NCI-H1694 (cell line): ENCODE measurements at regions not wholly inside any gene's neighbourhood (a gene's known extent, or its start where the extent isn't known, plus 50 kb on each side); places are given as distances from the start of the nearest gene placed in this dataset.

ENCODE experiments used
- DNase-seq: peaks from one replicate; lab custom pipeline; 2025; lab: John Stamatoyannopoulos, UW

- no peak for DNase-seq
Observed at GRCh38 chr14:97206916-97207315, 409.7 kb downstream of the VRK1 start.

- no peak for DNase-seq
Observed at GRCh38 chr14:97210202-97210601, 413.0 kb downstream of the VRK1 start.

GRCh38 chr14:97212399-97212798 lies 415.2 kb downstream of the VRK1 start:
- no peak for DNase-seq

DNA sequence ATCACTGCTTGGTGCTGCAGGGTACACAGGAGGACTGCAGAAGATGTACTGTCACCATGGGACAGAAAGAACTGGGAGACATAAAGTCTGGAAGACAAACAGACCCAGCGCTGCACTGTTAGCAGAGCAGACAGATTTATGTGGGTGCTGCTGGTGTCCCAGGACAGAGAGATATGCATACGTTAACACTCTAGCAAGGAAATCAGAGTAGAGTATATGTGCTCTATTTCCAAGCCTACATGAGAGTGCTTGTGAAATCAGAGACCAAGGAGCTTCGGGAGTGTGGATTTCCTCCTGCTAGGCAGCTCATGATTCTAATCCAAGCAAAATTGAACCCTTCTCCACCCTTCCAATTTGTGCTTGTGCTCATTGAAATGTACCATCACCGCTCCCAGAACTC lies 416.5 kb downstream of the VRK1 start:
- DNase-seq: no peak

DNA sequence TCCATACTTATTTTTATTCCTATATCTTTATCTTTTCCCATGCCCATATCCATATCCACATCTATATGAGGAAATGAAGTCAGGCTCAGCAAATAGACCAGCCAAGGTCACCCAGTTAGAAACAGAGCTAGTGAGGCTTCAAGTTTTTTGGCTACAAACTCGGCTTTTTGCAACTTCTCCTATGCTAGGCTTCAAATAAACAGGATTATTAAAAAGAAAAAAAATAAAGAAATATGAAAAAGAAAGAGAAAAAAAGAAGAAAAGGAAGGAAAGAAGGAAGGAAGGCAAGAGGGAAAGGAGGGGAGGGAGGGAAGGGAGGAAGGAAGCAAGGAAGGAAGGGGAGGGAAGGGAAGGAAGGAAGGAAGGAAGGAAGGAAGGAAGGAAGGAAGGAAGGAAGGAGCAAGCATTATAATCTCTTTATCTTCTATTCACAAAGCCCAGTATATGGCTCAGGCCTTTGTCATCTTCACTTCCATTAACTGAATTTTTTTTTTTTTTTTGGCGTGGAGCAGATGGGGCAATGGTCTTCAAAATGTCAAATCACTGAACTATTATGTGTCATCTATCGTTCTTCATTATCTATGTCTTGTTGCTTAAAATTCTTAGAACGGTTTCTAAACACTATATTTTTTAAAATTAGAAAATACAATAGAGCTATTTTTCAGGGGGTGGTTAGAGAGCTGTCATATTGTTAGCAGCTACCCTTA lies 418.2 kb downstream of the VRK1 start:
- no peak for DNase-seq

DNA sequence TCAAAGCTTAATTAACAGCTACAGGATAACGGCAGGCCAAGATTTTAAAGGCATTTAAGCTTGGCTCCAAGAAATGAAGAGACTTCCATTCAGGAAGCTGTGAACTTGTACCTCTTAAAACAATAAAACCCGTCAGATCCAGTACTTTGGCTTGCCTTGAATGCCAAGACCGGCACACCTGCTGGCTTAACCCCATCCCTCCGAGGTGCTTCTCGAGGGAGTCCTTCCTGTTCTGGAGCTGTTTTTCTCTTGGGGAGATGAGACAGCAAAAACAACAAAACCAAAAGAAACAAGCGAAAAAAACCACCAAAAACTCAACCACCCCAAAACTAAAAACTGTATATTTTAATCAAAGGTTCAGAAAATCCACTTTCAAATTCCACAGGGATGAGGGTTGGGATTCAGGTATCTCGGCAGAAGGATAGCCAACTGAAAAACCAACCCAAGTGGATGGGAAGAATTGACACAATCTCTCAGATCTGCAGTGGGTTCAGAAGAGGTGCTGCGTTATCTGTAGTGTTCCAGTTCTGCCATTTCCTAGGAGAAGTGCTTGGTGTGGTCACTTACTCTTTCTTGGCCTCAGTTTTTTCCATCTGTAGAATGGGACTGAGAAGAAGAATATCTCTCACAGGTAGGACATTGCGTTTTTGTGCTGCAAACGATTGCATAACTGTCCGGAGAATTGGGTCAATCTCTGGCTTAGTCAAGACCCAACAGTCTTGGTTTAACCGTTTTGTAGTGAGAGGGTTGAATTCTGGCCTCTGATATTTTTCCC lies 420.1 kb downstream of the VRK1 start:
- no peak for DNase-seq

DNA sequence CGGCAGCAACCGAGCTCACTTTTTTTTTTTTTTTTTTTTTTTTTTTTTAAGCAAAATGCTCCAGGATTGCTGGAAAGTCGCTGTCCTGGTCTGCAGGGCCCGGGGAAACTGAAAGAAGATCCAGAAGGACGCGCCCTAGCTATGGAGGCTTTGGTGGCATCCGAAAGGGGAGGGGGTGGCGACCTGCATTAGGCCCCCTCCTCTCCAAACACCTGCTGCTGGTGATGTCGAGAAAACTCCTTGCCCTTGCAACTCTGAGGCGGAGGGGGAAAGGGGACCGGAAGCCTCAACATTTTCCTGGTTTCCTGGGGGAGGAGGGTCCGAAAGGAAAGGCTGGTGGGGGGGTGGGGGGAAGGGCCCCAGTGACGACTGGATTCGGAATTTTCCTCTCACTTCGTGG lies 421.1 kb downstream of the VRK1 start:
- no peak for DNase-seq

GRCh38 chr14:97218691-97219430 lies 421.7 kb downstream of the VRK1 start:
- no peak for DNase-seq

GRCh38 chr14:97219431-97220017 lies 422.3 kb downstream of the VRK1 start:
- DNase-seq: no peak

GRCh38 chr14:97221572-97222285 lies 424.5 kb downstream of the VRK1 start:
- no peak for DNase-seq

- DNase-seq: no peak
Observed at GRCh38 chr14:97224016-97224415, 426.8 kb downstream of the VRK1 start.

- DNase-seq: no peak
Observed at GRCh38 chr14:97230051-97230450, 432.9 kb downstream of the VRK1 start.

- no peak for DNase-seq
Observed at GRCh38 chr14:97233319-97233985, 436.3 kb downstream of the VRK1 start.

GRCh38 chr14:97246648-97247047 lies 449.5 kb downstream of the VRK1 start:
- no peak for DNase-seq

DNA sequence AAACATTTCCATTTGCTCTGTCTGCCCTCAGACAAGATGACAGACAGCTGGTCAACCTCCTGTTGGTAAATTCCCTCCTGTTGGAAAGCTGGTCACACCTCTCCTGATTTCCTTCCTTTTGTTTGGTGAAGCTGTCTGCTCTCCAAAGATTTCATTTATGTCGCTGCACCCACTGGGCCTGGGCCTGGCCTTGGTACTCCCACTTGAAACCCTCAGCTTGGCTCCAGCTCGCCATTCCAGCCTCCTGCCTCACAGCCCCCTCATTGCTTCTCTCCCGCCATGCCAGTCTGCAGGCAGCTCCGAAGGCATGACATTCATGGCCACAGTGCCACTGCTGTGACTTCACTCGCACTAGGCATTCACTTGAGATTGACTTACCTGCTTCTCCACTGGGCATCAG lies 451.8 kb downstream of the VRK1 start:
- no peak for DNase-seq

DNA sequence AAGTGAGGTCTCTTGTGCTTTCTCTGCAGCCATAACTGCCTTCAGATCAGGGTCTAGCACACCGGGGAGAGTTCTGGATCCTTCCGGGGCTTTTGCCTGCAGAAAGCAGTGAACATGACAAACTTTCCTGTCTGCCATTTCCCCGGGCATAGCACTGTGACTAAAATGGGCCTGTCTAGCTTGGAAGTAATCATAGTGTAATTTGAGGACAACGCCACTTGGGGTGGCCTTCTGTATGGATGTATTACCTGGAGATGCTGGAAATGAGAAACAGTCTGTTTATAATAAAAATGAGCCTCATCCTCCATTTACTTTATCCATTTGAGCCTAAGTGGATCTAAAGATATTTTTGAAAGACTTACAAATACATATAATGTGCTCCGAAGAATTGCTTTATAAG lies 453.7 kb downstream of the VRK1 start:
- no peak for DNase-seq

- DNase-seq: no peak
Observed at GRCh38 chr14:97251491-97252155, 454.4 kb downstream of the VRK1 start.

GRCh38 chr14:97253756-97254155 lies 456.6 kb downstream of the VRK1 start:
- no peak for DNase-seq

- DNase-seq: no peak
Observed at GRCh38 chr14:97262336-97262735, 465.2 kb downstream of the VRK1 start.

GRCh38 chr14:97264516-97265230 lies 467.5 kb downstream of the VRK1 start:
- DNase-seq: no peak
